ENCODE measurements at regions not wholly inside any gene's neighbourhood (a gene's known extent, or its start where the extent isn't known, plus 50 kb on each side); places are given as distances from the start of the nearest gene placed in this dataset.

DNA sequence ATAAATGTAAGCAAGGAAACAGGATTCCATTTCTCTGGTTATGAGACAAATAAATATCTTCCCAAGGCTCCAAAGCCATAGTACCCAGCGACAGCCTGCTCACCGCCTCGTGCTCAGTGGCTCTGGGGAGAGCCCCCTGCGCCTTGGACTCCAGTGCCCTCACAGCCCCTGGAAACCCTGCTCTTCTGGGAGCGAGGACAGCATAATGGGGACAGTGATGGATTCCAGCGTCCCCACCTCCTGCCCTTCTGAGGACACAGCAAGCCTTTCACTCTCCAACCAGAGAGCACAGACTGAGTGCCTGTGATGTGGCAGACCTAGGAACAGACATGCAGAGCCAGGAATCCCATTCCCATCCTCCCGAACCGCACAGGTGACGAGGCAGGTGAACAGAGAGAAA is 660.8 kb downstream of the TBC1D22A start:
- H3K4me3 ChIP-seq (ENCODE audit: low read depth, low read length), result no peak overlapping the region
- TF ChIP-seq, protein P1, sequence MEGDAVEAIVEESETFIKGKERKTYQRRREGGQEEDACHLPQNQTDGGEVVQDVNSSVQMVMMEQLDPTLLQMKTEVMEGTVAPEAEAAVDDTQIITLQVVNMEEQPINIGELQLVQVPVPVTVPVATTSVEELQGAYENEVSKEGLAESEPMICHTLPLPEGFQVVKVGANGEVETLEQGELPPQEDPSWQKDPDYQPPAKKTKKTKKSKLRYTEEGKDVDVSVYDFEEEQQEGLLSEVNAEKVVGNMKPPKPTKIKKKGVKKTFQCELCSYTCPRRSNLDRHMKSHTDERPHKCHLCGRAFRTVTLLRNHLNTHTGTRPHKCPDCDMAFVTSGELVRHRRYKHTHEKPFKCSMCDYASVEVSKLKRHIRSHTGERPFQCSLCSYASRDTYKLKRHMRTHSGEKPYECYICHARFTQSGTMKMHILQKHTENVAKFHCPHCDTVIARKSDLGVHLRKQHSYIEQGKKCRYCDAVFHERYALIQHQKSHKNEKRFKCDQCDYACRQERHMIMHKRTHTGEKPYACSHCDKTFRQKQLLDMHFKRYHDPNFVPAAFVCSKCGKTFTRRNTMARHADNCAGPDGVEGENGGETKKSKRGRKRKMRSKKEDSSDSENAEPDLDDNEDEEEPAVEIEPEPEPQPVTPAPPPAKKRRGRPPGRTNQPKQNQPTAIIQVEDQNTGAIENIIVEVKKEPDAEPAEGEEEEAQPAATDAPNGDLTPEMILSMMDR (IDR thresholded peaks at IDR 0.05; ENCODE audit: borderline replicate concordance, insufficient read depth, low read depth, low read length), result no peak

GRCh38 chr22:47422736-47423135 is 660.3 kb downstream of the TBC1D22A start:
- TF ChIP-seq, protein P1 (IDR thresholded peaks at IDR 0.05; ENCODE audit: borderline replicate concordance, insufficient read depth, low read depth, low read length), result no peak
- no peak overlapping the region for H3K4me3 ChIP-seq (ENCODE audit: low read depth, low read length)

DNA sequence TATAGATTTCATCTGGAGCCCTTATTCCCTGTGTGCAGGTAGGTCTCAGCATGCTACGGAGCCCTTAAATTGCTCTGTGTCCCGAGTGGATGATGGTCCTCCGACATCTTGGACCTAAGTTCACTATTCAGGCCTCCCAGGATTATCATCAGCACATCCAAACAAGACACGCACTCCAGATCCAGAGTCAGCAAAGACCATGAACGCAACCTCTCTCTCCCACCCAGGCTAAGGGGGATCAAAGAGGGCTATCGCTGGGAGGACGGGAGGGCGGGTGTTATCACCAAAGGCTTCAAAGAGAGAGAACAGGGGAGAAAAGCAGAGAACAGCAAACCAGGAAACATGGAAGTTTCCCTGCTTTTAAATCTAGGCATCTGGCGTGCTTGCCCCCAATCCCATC is 659.4 kb downstream of the TBC1D22A start:
- no peak overlapping the region for H3K4me3 ChIP-seq (ENCODE audit: low read depth, low read length)
- TF ChIP-seq, protein P1 (IDR thresholded peaks at IDR 0.05; ENCODE audit: borderline replicate concordance, insufficient read depth, low read depth, low read length), result no peak

DNA sequence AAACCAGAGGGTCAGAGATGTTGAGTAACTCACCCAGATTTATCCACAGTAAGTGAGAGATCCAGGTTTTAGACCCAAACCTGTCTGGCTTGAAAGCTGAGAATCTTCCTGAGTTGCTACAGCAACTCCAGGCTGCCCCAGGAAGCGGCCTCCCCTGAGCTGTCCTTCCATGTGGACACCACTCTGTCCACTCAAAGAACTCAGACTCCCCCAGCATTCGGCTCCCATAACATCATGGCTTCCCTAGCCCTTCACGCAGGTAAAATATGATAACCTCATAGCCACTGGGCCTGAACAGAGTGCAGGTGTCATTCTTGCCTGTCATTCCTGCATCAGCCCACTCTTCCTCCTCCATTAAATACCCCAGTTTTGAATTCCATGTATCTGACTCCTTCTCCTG is 657.8 kb downstream of the TBC1D22A start:
- H3K4me3 ChIP-seq (ENCODE audit: low read depth, low read length), result no peak overlapping the region
- TF ChIP-seq, protein P1 (IDR thresholded peaks at IDR 0.05; ENCODE audit: borderline replicate concordance, insufficient read depth, low read depth, low read length), result no peak

GRCh38 chr22:47419239-47419638 is 656.8 kb downstream of the TBC1D22A start:
- TF ChIP-seq, protein P1 (IDR thresholded peaks at IDR 0.05; ENCODE audit: borderline replicate concordance, insufficient read depth, low read depth, low read length), result no peak
- H3K4me3 ChIP-seq (ENCODE audit: low read depth, low read length), result no peak overlapping the region

DNA sequence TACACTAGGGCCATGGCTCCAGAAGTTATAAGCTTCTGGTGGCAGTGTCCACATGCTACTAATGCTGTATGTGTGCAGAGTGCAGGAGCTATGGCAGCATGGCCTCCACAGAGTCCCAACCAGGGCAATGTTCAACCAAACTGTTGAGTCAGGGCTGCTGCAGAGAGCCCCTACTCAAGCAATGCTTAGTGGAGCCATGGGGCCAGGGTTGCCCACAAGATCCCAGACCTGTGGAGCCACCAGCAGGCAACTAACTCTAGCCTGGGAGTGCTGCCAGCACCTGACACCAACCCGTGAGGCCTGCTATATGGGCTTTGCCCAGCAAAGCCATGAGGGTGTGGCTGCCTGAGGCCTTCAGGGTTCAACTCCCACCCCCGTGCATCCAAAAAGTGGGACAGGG is 655.2 kb downstream of the TBC1D22A start:
- H3K4me3 ChIP-seq (ENCODE audit: low read depth, low read length), result no peak overlapping the region
- TF ChIP-seq, protein P1 (IDR thresholded peaks at IDR 0.05; ENCODE audit: borderline replicate concordance, insufficient read depth, low read depth, low read length), result no peak

DNA sequence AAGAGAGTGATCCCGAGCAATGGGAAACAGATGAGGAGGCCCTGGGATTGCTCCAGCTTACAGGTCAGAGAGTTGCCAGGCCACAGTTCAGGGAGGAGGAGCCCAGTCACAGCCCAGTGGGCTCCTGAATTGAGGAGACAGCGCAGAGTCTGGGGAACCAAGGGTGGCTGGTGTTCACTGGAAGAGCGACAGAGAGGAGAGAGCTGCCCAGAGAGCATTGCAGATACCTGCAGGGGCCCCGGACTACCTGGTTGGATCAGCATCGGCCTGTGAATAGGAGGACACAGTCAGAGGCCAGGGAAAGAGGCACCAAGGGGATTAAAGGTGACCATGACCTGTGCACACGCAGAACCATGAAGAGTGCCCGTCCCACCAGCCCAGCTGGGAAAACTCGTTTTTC is 648.6 kb downstream of the TBC1D22A start:
- no peak overlapping the region for H3K4me3 ChIP-seq (ENCODE audit: low read depth, low read length)
- TF ChIP-seq, protein P1 (IDR thresholded peaks at IDR 0.05; ENCODE audit: borderline replicate concordance, insufficient read depth, low read depth, low read length), result no peak
